ENCODE measurements at regions not wholly inside any gene's neighbourhood (a gene's known extent, or its start where the extent isn't known, plus 50 kb on each side); places are given as distances from the start of the nearest gene placed in this dataset.
"Not testable (repeated sequence)": the region's sequence is repeated elsewhere in the genome, so short reads cannot be mapped to it uniquely, and the experiment has no call there.

- no peak overlapping the region for H3K4me3 ChIP-seq (ENCODE audit: low read length)
- no peak for TF ChIP-seq CTCF (IDR thresholded peaks at IDR 0.05; ENCODE audit: insufficient read depth, low read depth, low read length, missing control alignments)
- DNase-seq (ENCODE audit: low read depth): no peak
These were observed 146.3 kb downstream of the TXNL1 start for GRCh38 chr18:56492136-56492535.

GRCh38 chr18:56490942-56491341 lies 147.4 kb downstream of the TXNL1 start:
- DNase-seq (ENCODE audit: low read depth): no peak
- no peak overlapping the region for H3K4me3 ChIP-seq (ENCODE audit: low read length)
- TF ChIP-seq CTCF (IDR thresholded peaks at IDR 0.05; ENCODE audit: insufficient read depth, low read depth, low read length, missing control alignments): no peak

- H3K4me3 ChIP-seq (ENCODE audit: low read length): no peak overlapping the region
- DNase-seq (ENCODE audit: low read depth): no peak
- no peak for TF ChIP-seq CTCF (IDR thresholded peaks at IDR 0.05; ENCODE audit: insufficient read depth, low read depth, low read length, missing control alignments)
These were observed 148.5 kb downstream of the TXNL1 start for GRCh38 chr18:56489893-56490292.

- no peak overlapping the region for H3K4me3 ChIP-seq (ENCODE audit: low read length)
- no peak for DNase-seq (ENCODE audit: low read depth)
- no peak for TF ChIP-seq CTCF (IDR thresholded peaks at IDR 0.05; ENCODE audit: insufficient read depth, low read depth, low read length, missing control alignments)
These were observed 149.7 kb downstream of the TXNL1 start for GRCh38 chr18:56488739-56489138.

GRCh38 chr18:56487801-56488200 lies 150.6 kb downstream of the TXNL1 start:
- no peak for DNase-seq (ENCODE audit: low read depth)
- TF ChIP-seq CTCF (IDR thresholded peaks at IDR 0.05; ENCODE audit: insufficient read depth, low read depth, low read length, missing control alignments): no peak
- no peak overlapping the region for H3K4me3 ChIP-seq (ENCODE audit: low read length)

- H3K4me3 ChIP-seq (ENCODE audit: low read length): no peak overlapping the region
- no peak for TF ChIP-seq CTCF (IDR thresholded peaks at IDR 0.05; ENCODE audit: insufficient read depth, low read depth, low read length, missing control alignments)
- no peak for DNase-seq (ENCODE audit: low read depth)
These were observed 155.0 kb downstream of the TXNL1 start for GRCh38 chr18:56483386-56483785.

GRCh38 chr18:56482813-56483212 lies 155.6 kb downstream of the TXNL1 start:
- not testable (repeated sequence) for H3K4me3 ChIP-seq (ENCODE audit: low read length); DNase-seq (ENCODE audit: low read depth)

- H3K4me3 ChIP-seq (ENCODE audit: low read length): no peak overlapping the region
- TF ChIP-seq CTCF (IDR thresholded peaks at IDR 0.05; ENCODE audit: insufficient read depth, low read depth, low read length, missing control alignments): no peak
- no peak for DNase-seq (ENCODE audit: low read depth)
These were observed 156.6 kb downstream of the TXNL1 start for GRCh38 chr18:56481751-56482150.
